ENCODE measurements at regions not wholly inside any gene's neighbourhood (a gene's known extent, or its start where the extent isn't known, plus 50 kb on each side); places are given as distances from the start of the nearest gene placed in this dataset.

GRCh38 chr9:126160067-126160853, 166.4 kb upstream of the MVB12B start:
- H3K27me3 ChIP-seq: no peaks in the 10 kb centered on the region
- H3K4me3 ChIP-seq: no peak overlapping the region
- H3K36me3 ChIP-seq: no peaks in the 10 kb centered on the region
- TF ChIP-seq CTCF (IDR thresholded peaks at IDR 0.05): no peak
- no peaks in the 10 kb centered on the region for H3K4me1 ChIP-seq
- no peak for DNase-seq (ENCODE audit: low spot score)
- H3K27ac ChIP-seq: no peak overlapping the region
- no peaks in the 10 kb centered on the region for H3K9me3 ChIP-seq

GRCh38 chr9:126160854-126161329, 165.7 kb upstream of the MVB12B start:
- Histone ChIP-seq H3K9me3 (no peaks in the 10 kb centered on the region), H3K4me3 (no peak overlapping the region), H3K4me1 (no peaks in the 10 kb centered on the region), H3K27ac (no peak overlapping the region), H3K27me3 (no peaks in the 10 kb centered on the region), H3K36me3 (no peaks in the 10 kb centered on the region)
- TF ChIP-seq CTCF (IDR thresholded peaks at IDR 0.05): no peak
- no peak for DNase-seq (ENCODE audit: low spot score)

- Histone ChIP-seq H3K4me1 (no peaks in the 10 kb centered on the region), H3K27ac (no peak overlapping the region), H3K27me3 (no peaks in the 10 kb centered on the region), H3K36me3 (no peaks in the 10 kb centered on the region), H3K9me3 (no peaks in the 10 kb centered on the region), H3K4me3 (no peak overlapping the region)
- DNase-seq (ENCODE audit: low spot score): peak; percentile 46
- TF ChIP-seq CTCF (IDR thresholded peaks at IDR 0.05): no peak
These were observed 163.8 kb upstream of the MVB12B start for GRCh38 chr9:126162611-126163381.

GRCh38 chr9:126164796-126165525, 161.7 kb upstream of the MVB12B start:
- Histone ChIP-seq H3K36me3 (no peaks in the 10 kb centered on the region), H3K9me3 (no peaks in the 10 kb centered on the region), H3K4me3 (no peak overlapping the region), H3K27me3 (no peaks in the 10 kb centered on the region), H3K27ac (no peak overlapping the region), H3K4me1 (no peaks in the 10 kb centered on the region)
- DNase-seq (ENCODE audit: low spot score): peak; percentile 38
- TF ChIP-seq CTCF (IDR thresholded peaks at IDR 0.05): no peak

- H3K4me3 ChIP-seq: no peak overlapping the region
- no peaks in the 10 kb centered on the region for H3K36me3 ChIP-seq
- H3K27ac ChIP-seq: no peak overlapping the region
- no peak for DNase-seq (ENCODE audit: low spot score)
- H3K9me3 ChIP-seq: no peaks in the 10 kb centered on the region
- no peaks in the 10 kb centered on the region for H3K4me1 ChIP-seq
- no peaks in the 10 kb centered on the region for H3K27me3 ChIP-seq
- no peak for TF ChIP-seq CTCF (IDR thresholded peaks at IDR 0.05)
These were observed 160.9 kb upstream of the MVB12B start for GRCh38 chr9:126165755-126166154.

All from right atrium auricular region (tissue), 2 donors.